GM12878 (cell line): ENCODE measurements at regions not wholly inside any gene's neighbourhood (a gene's known extent, or its start where the extent isn't known, plus 50 kb on each side); places are given as distances from the start of the nearest gene placed in this dataset.

ENCODE experiments used
- ATAC-seq: fragments of 200-7000 bp; cut with Tn5 transposase; 3 replicates; pipeline ENCODE4 v1.9.1; 2020; ENCODE audit warnings: mild to moderate bottlenecking, moderate library complexity
- BruUV-seq: library from RNA; stranded (reverse); fragments of 400-500 nt; replicated peaks from 2 replicates; lab custom pipeline; 2021; lab: Mats Ljungman, UMichigan
- CTCF ChIA-PET: fragments of 300-600 bp; sonication (Branson Sonifier 250); formaldehyde crosslinking; extraction: SDS; loops from one replicate; lab custom pipeline; 2021; ENCODE audit warnings: inconsistent platforms; lab: Yijun Ruan, JAX
- POLR2A ChIA-PET: fragments of 350-600 bp; formaldehyde crosslinking; extraction: SDS; loops from one replicate; lab custom pipeline; 2021; ENCODE audit warnings: inconsistent platforms; lab: Charles Lee
- RAD21 ChIA-PET: fragments of 300-600 bp; sonication (Branson Sonifier 250); formaldehyde crosslinking; loops from one replicate; lab custom pipeline; 2023; ENCODE audit warnings: antibody characterized with exemption; ENCODE audit not compliant: unreplicated experiment; lab: Charles Lee
- SMC1A ChIA-PET: fragments of 300-600 bp; sonication (Branson Sonifier 250); formaldehyde crosslinking; loops from one replicate; lab custom pipeline; 2023; ENCODE audit not compliant: unreplicated experiment, uncharacterized antibody; lab: Charles Lee
- DNase-seq: peaks from one replicate; pipeline ENCODE4 v3.0.0-alpha.2; 2011; ENCODE audit warnings: low read depth, low spot score
- FAIRE-seq: peaks from 3 replicates; lab custom pipeline; 2011; peaks lifted over from hg19 to GRCh38; lab: Jason Lieb, UNC
- H2AFZ ChIP-seq: 2 replicates; pipeline ENCODE4 v1.6.0; 2011; ENCODE audit warnings: low read depth, low read length, control low read depth; ENCODE audit not compliant: control insufficient read depth
- H3K27ac ChIP-seq: 2 replicates; pipeline ENCODE4 v1.5.1; 2011; ENCODE audit warnings: control low read depth; ENCODE audit not compliant: control insufficient read depth, insufficient read depth
- H3K27me3 ChIP-seq, 2 experiments: replicated peaks in 1 of 2; 2 replicates each; pipeline versions ENCODE4 v1.6.0 to v1.6.1; 2011; ENCODE audit warnings: low read length in 1 of 2; ENCODE audit not compliant: control insufficient read depth in 2 of 2, insufficient read depth in 2 of 2
- H3K36me3 ChIP-seq, 2 experiments: 2 replicates each; pipeline ENCODE4 v1.5.1; 2011; ENCODE audit warnings: low read length in 1 of 2; ENCODE audit not compliant: control insufficient read depth in 2 of 2, insufficient read depth in 2 of 2
- H3K4me1 ChIP-seq: 2 replicates; pipeline ENCODE4 v1.6.1; 2011; ENCODE audit warnings: mild to moderate bottlenecking, low read length, moderate library complexity, mixed read lengths; ENCODE audit not compliant: control insufficient read depth, insufficient read depth
- H3K4me2 ChIP-seq: 2 replicates; pipeline ENCODE4 v1.6.0; 2011; ENCODE audit warnings: control low read depth; ENCODE audit not compliant: control insufficient read depth, insufficient read depth
- H3K4me3 ChIP-seq: fragments of 200-600 bp; sonication (generic); 2 replicates; pipeline ENCODE4 v1.5.1; 2016
- H3K79me2 ChIP-seq: 2 replicates; pipeline ENCODE4 v1.6.0; 2011; ENCODE audit warnings: low read length; ENCODE audit not compliant: control insufficient read depth, insufficient read depth
- H3K9ac ChIP-seq: 2 replicates; pipeline ENCODE4 v1.8.0; 2011; ENCODE audit warnings: low read length, control low read depth, mixed read lengths; ENCODE audit not compliant: control insufficient read depth, insufficient read depth
- H3K9me3 ChIP-seq: replicated peaks from 3 replicates; pipeline ENCODE4 v1.5.1; 2011; ENCODE audit warnings: mild to moderate bottlenecking, low read length; ENCODE audit not compliant: control insufficient read depth, insufficient read depth
- H4K20me1 ChIP-seq: 2 replicates; pipeline ENCODE4 v1.6.0; 2011; ENCODE audit not compliant: control insufficient read depth, insufficient read depth
- ATF2 ChIP-seq: IDR thresholded peaks from 2 replicates; pipeline ENCODE4 v1.6.1; 2012; ENCODE audit warnings: low read length, inconsistent platforms
- CHD1 ChIP-seq: IDR thresholded peaks from 2 replicates; pipeline ENCODE4 v1.6.1; 2012; ENCODE audit warnings: low read depth, low read length, improper control_type of control experiment
- CREB1 ChIP-seq: IDR thresholded peaks from 2 replicates; pipeline ENCODE4 v1.6.1; 2012; ENCODE audit warnings: low read depth, mild to moderate bottlenecking, inconsistent platforms
- FOS ChIP-seq: IDR thresholded peaks from 3 replicates; pipeline ENCODE4 v1.6.1; 2011; ENCODE audit warnings: borderline replicate concordance; ENCODE audit not compliant: insufficient read length; ENCODE audit errors: extremely low read depth
- JUND ChIP-seq: IDR thresholded peaks from 2 replicates; pipeline ENCODE4 v1.6.1; 2012; ENCODE audit warnings: low read depth, mild to moderate bottlenecking, low read length, improper control_type of control experiment, moderate library complexity
- KAT2A ChIP-seq: conservative IDR thresholded peaks from 2 replicates; pipeline ENCODE4 v1.6.1; 2011; ENCODE audit warnings: low read depth, low read length; ENCODE audit not compliant: control insufficient read depth
- MTA3 ChIP-seq: IDR thresholded peaks from 2 replicates; pipeline ENCODE4 v1.6.1; 2012; ENCODE audit warnings: low read length, inconsistent platforms, borderline replicate concordance
- NFIC ChIP-seq: IDR thresholded peaks from 2 replicates; pipeline ENCODE4 v1.6.1; 2012; ENCODE audit warnings: low read depth, mild to moderate bottlenecking, inconsistent platforms, low read length, moderate library complexity
- POLR2AphosphoS2 ChIP-seq: IDR thresholded peaks from 2 replicates; pipeline ENCODE4 v1.6.1; 2011; ENCODE audit warnings: low read depth, mild to moderate bottlenecking, low read length, improper control_type of control experiment, moderate library complexity
- POU2F2 ChIP-seq: IDR thresholded peaks from 3 replicates; pipeline ENCODE4 v1.6.1; 2011; ENCODE audit warnings: low read depth, mild to moderate bottlenecking, low read length, borderline replicate concordance
- SIX5 ChIP-seq: IDR thresholded peaks from 2 replicates; pipeline ENCODE4 v1.6.1; 2011; ENCODE audit warnings: mild to moderate bottlenecking, low read depth, low read length, moderate library complexity; ENCODE audit not compliant: severe bottlenecking
- ZNF687 ChIP-seq: fragments of 450-650 bp; IDR thresholded peaks from 2 replicates; pipeline ENCODE4 v1.6.1; 2017; ENCODE audit warnings: mild to moderate bottlenecking, moderate library complexity
- WGBS: methylation state at CpG from one replicate; pipeline ENCODE4 v1.1.6; 2016; ENCODE audit warnings: low lambda C conversion rate; ENCODE audit not compliant: insufficient replicate concordance, insufficient coverage; ENCODE audit errors: missing lambda C conversion rate; 5-methylcytosine and 5-hydroxymethylcytosine counted together
- in situ Hi-C: fragments of 300-500 bp; cut with MboI; formaldehyde crosslinking; loops from 9 replicates; pipeline ENCODE4 v1.14.3; 2018; ENCODE audit warnings: mixed read lengths
- intact Hi-C: fragments of 100-400 bp; cut with micrococcal nuclease; formaldehyde crosslinking; loops from one replicate; pipeline ENCODE4 v1.14.2; 2022; ENCODE audit not compliant: unreplicated experiment
- TF ChIP-seq, protein P1 (sequence below): fragments of 150-350 bp; IDR thresholded peaks from 2 replicates; pipeline ENCODE4 v1.6.1; 2016; ENCODE audit warnings: low read depth, low read length

DNA sequence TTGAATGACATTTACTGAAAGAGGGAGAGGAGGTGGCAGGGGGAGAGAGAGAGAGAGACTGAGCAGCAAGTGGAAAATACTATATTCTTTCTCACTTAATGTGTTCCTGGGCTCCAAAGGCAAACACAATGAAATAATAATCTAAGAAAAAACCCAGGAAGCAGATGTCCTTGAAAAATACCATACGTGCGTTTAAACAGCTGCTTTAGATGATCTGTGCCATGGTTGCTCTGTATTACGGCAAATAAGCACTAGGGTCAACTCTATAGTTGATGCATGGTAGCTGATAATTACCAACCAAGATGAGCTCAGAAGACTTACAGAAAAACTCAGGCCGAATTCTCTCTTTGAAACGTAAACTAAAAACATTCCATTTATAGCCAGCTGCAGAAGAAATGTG, 410.3 kb upstream of the TBL1XR1 start:
- H3K79me2 ChIP-seq: no peaks in the 10 kb centered on the region
- 59% methylated on average over 5 of the region's 5 CpGs for WGBS
- CTCF ChIA-PET: interaction anchor here (1.2 kb wide), 1 partner anchor 32 kb away, joined by 3 read pairs; no protein-coding TSS in a partner anchor
- no peaks in the 10 kb centered on the region for H4K20me1 ChIP-seq
- intact Hi-C loops: no loop called here
- peaks cover 0 to 3% of the 10 kb centered on the region in 2 experiments; a peak in 1 of 4 replicates for H3K27me3 ChIP-seq
- RAD21 ChIA-PET: no interaction called here
- SMC1A ChIA-PET: no interaction called here
- no peak overlapping the region for H3K9ac ChIP-seq
- POLR2A ChIA-PET: no interaction called here
- BruUV-seq: no TSS peak
- FAIRE-seq (no peak), ATAC-seq (no peak), DNase-seq (no peak)
- in situ Hi-C loops: no loop called here
- no peak overlapping the region for H3K27ac ChIP-seq
- H2AFZ ChIP-seq: no peak overlapping the region
- H3K4me2 ChIP-seq: no peak overlapping the region
- no peak overlapping the region for H3K4me3 ChIP-seq
- H3K4me1 ChIP-seq: peaks cover 11% of the 10 kb centered on the region
- no peaks in the 10 kb centered on the region; the same call in 2 of the 3 replicates for H3K9me3 ChIP-seq
- H3K36me3 ChIP-seq: no peaks in the 10 kb centered on the region
- TF ChIP-seq MTA3 (no peak), CHD1 (no peak), KAT2A (no peak), CREB1 (no peak), JUND (no peak), POU2F2 (no peak), POLR2AphosphoS2 (no peak), FOS (no peak), SIX5 (no peak), ZNF687 (no peak), ATF2 (no peak), NFIC (no peak)
- TF ChIP-seq, protein P1, sequence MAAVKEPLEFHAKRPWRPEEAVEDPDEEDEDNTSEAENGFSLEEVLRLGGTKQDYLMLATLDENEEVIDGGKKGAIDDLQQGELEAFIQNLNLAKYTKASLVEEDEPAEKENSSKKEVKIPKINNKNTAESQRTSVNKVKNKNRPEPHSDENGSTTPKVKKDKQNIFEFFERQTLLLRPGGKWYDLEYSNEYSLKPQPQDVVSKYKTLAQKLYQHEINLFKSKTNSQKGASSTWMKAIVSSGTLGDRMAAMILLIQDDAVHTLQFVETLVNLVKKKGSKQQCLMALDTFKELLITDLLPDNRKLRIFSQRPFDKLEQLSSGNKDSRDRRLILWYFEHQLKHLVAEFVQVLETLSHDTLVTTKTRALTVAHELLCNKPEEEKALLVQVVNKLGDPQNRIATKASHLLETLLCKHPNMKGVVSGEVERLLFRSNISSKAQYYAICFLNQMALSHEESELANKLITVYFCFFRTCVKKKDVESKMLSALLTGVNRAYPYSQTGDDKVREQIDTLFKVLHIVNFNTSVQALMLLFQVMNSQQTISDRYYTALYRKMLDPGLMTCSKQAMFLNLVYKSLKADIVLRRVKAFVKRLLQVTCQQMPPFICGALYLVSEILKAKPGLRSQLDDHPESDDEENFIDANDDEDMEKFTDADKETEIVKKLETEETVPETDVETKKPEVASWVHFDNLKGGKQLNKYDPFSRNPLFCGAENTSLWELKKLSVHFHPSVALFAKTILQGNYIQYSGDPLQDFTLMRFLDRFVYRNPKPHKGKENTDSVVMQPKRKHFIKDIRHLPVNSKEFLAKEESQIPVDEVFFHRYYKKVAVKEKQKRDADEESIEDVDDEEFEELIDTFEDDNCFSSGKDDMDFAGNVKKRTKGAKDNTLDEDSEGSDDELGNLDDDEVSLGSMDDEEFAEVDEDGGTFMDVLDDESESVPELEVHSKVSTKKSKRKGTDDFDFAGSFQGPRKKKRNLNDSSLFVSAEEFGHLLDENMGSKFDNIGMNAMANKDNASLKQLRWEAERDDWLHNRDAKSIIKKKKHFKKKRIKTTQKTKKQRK: no peak
